HG03354 (cell line): ENCODE measurements at regions not wholly inside any gene's neighbourhood (a gene's known extent, or its start where the extent isn't known, plus 50 kb on each side); places are given as distances from the start of the nearest gene placed in this dataset.
"Not testable (repeated sequence)": the region's sequence is repeated elsewhere in the genome, so short reads cannot be mapped to it uniquely, and the experiment has no call there.

ENCODE experiments used
- ATAC-seq: cut with Tn5 transposase; IDR thresholded peaks from one replicate; pipeline ENCODE4 v1.9.1; 2021; ENCODE audit warnings: mild to moderate bottlenecking; ENCODE audit not compliant: unreplicated experiment, poor library complexity, severe bottlenecking

DNA sequence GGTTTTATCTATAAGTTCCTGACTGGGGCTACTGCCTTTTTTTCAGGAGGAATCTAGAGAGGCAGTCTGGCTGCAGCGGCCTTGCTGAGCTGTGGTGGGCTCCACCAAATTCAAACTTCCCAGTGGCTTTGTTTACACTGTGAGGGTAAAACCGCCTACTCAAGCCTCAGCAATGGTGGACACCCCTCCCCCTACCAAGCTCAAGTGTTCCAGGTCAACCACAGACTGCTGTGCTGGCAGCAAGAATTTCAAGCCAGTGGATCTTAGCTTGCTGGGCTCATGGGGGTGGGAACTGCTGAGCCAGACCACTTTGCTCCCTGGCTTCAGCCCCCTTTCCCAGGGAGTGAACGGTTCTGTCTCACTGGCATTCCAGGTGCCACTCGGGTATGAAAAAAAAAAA is 83.9 kb upstream of the WDR75 start:
- not testable (repeated sequence) for ATAC-seq

DNA sequence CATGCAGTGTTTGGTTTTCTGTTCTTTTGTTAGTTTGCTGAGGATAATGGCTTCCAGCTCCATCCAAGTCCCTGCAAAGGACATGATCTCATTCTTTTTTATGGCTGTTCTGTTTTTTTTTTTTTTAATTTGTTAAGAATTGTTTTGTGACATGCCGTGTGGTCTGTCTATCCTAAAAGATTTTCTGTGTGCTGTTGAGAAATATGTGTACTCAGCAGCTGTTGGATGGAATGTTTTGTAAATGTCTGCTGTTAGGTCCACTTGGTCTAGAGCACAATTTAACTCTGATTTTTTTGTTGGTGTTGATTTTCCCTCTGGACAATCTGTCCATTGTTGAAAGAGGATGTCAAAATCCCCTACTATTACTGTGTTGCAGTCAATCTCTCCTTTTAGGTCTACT is 80.4 kb upstream of the WDR75 start:
- no peak for ATAC-seq

DNA sequence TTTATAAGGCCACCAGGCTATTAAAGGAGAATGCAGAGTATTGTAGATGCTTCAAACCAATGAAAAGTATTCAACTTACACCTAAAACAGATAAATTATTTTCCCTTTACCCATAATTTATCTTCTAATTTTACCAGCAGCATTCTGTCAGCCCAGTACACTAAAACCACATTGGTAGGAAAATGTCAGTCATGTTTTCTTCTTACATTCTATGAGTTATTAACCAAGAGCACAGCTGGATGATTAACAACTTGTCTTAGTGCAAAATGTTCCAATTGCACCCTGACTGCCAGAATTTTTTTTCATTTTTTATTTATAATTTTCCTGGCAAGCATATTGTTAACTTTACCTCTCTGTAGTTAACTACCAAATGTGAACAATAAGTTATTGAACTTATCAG is 79.0 kb upstream of the WDR75 start:
- peak; percentile 54 for ATAC-seq

DNA sequence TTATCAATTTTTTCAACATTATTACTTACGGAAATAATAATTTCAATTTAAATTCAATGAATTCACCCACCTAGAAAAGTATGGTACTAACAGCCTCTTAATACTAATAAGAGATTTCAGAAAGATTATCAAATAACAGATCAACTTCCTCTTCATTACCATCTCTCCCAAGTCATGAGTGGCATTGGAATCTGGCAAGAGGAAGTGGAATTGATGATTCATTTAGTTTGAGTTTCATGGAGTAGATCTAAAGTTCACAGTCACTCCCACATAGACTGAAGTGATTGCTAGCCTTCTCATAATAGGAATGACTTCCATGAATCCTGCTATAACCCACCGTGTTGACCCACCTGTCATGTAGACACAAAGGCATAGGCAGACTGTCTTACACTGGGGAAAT is 77.7 kb upstream of the WDR75 start:
- ATAC-seq: no peak

DNA sequence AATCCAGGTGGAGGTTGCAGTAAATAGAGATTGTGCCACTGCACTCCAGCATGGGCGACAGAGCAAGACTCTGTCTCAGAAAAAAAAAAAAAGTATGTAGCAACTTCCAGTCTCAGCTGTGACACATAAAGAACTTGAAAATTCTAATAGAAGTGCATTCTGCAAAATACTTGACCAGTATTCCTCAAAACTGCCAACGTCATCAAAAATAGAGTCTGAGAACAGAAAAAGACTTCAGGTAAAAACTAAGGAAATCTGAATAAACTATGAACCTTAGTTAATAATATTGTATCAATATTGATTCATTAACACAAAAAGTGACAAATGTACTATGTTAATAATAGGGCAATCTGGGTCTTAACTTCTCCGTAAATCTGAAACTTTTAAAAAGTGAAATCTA is 76.7 kb upstream of the WDR75 start:
- no peak for ATAC-seq

DNA sequence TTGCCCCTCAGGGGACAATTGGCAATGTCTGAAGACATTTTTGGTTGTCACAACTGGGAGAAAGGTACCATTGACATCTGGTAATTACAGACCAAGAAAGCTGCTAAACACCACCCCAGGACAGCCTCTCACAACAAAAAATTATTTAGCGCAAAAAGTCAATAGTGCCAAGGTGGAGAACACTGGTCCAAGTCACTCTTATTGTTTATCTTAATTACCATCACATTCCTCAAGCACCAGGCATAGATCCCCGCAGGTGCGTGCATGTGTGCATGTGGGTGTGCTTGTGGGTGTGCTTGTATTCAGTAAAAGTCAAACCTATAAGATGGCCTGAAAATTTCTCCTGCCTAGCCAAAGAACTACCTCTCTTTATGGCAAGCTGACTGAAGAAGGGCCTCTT is 74.9 kb upstream of the WDR75 start:
- no peak for ATAC-seq

DNA sequence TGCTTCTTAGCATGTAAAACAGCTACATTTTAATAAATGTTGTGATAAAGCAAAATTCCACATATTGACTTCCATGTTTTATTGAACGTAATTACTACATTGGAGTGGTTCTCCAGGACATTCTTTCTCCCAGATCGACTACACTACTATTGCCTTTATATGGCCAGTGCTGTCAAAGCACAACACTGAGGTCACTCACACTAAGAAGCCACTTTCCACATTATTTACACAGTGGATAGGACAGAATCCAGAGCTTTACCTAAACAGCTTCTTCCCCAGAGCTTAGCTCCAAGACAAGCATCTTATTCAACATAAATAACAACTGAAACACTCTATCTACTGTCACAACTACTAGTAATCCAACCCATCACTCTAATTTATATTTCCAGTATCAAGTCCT is 73.9 kb upstream of the WDR75 start:
- ATAC-seq: no peak

DNA sequence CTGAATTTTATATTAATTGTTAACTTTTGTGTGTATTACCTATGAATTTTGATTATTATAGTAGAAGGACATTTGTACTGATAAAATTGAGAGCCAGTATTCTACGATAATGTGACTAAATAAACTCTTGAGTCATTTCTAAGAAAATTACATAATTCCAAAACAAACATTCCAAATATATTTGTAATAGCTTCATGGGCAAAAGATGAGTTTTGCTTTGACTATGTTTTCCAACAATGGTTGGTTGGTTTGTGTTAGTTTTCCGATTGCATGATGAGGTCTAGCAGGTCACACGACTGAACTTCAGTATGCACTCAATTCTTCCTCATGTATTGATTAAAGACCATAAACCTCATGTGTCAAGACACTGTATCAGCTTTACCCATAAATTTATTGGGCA is 71.7 kb upstream of the WDR75 start:
- no peak for ATAC-seq

DNA sequence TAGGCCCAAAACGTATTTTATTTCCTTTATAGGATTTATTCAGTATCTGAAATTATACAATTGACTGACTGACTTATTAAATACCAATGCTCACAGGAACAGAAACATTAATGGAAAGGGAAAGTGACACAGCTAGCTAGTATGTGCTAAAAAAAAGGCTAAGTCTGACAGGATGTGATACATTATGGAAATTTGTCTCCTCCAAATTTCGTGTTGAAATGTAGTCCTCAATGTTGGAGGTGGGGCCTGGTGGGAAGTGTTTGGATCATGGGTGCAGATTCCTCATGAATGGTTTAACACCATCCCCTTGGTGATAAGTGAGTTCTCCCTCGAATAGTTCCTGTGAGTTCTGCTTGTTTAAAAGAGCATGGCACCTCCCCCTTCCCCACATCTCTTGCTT is 70.6 kb upstream of the WDR75 start:
- no peak for ATAC-seq

DNA sequence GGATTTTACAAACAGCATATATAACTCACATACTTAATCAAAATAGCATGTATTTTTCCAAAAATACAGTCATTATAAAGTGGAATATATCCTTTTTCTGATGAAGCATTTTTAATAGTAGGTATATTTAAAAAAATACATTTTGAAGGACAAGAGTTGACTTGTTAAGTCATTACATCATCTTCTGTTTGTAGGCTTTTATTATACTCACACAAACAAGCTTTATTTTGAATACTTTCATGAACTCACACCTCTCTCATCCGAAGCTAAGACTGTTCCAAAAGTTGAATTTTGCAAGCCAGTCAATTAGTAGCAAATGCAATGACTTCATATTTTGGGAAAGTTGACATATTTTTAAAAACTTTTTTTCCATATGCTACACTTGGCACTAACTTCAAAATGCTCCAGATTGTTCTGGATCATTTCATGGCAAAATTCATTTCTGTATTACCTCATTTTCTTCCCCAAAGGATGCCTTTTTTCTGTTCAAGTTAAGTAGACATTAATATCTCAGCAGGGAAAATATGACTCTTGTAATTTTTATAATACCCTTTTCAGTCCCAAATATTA is 68.5 kb upstream of the WDR75 start:
- ATAC-seq: no peak

DNA sequence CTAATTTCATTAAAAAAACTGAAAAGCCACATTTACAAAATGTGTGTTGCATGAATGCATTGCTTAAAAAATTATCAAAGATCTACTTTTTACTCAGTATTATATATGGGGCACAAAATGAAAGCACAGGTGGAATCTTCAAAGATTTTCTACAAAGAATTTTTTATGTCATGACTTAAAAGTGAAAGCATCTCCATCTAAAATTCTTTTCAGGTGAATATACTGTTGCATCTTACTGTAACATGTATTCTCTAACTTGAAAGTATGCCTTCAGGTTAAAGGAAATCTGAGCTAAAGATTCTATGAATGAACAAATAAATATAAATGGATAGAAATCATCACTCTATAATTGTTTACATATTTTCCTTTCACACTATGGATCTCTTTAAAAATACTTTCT is 66.8 kb upstream of the WDR75 start:
- no peak for ATAC-seq

DNA sequence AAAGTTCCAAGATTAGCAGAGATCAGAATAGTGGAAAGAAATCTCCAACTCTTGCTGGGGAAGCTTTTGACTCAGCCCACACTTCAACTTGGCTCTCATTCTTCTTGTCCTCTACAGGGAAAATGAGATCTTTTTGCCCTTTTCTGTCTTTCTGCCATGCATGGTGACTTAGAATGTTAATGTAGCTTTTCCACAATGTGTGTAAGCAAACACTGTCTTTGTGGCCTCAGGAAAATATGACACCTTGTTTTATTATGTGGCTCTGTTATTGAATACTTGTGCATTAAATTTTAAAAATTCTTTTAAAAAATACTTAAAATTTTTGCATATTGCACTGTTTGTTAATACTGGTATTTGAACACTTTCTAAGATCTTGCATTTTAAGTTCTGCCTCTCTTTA is 65.4 kb upstream of the WDR75 start:
- ATAC-seq: no peak

DNA sequence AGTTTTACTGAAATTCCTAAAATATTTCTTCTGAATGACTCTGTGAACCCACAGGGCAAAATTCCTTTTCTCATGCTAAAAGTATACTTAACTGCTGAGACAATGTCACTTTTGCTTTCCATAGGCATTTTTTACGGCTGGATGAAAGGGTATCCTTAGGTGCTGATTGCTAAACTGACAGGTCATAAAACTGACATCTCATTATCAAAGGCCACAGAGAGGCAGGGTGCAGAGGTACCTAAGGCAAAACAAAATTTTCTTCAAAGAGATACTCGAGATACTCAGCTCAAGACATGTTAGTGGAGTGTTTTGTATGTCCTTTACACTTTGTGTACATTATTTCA is 62.0 kb upstream of the WDR75 start:
- no peak for ATAC-seq

DNA sequence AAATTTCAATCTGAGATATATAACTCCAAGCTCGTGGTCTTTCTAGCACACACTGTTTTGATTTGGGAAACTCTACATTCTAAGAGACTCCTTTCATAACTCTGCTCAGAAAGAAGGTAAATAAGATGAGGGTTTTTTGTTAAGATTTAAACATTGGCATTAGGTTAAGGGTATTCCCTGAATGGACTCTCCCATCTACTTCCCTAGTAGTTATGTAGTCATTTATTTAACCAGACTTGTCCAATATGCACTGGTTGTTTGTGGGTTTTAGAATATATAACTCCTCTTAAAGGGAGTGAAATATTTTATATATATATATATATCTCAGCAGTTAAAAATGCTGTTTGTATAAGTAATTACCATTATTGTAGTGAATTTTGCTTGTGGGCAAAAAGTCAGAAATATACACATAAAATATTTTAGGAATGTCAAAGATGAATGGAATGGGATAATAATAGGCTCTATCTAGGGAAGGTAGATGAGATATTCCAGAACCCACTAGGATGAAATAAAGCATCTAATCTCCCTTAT is 61.5 kb upstream of the WDR75 start:
- ATAC-seq: no peak

DNA sequence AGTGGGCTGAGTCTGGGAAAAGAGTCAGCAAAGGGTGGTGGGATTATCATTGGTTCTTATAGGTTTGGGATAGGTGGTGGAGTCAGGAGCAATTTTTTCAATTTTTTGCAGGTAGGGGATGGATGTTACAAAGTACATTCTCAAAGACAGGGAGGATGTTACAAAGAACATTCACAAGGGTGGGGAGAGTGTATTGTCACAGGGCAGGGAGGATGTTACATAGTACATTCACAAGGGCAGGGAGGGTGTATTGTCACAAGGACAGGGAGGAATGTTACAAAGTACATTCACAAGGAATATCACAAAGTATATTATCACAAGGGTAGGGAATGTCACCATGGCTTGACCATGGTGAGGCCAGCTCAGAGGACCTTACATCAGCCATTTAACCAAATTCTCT is 58.6 kb upstream of the WDR75 start:
- ATAC-seq: no peak

DNA sequence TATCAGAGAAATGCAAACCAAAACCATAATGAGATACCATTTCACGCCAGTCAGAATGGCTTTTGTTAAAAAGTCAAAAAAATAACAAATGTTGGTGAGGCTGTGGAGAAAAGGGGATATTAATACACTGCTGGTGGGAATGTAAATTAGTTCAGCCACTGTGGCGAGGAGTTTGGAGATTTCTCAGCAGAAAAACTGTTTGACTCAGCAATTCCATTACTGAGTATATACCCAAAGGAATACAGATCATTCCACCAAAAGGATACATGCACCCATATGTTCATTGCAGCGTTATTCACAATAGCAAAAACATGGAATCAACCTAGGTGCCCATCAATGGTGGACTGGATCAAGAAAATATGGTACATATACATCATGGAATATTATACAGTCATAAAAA is 54.5 kb upstream of the WDR75 start:
- ATAC-seq: no peak

DNA sequence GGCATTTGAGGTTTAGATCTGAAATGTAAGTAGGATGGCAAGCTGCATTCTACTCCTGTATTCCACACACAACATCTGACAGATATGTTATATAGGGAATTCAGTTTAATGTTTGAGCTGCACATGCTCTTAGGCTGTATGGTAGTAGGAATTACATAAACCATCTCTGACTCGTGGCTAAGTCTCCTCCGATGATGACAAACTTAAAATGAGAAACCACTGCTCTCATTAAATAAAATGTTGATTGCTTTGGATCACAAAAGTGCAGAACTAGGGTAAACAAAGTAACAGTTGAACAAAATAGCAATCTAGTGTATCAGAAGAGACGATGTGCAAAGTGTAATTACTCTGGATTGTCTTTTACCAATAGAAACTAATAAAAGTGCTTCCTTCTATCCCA is 50.1 kb upstream of the WDR75 start:
- ATAC-seq: no peak
